Daoy (cell line): ENCODE measurements at regions not wholly inside any gene's neighbourhood (a gene's known extent, or its start where the extent isn't known, plus 50 kb on each side); places are given as distances from the start of the nearest gene placed in this dataset.
A peak's percentile ranks its signal among the peaks of the same experiment; 100 is the strongest.
"Not testable (repeated sequence)": the region's sequence is repeated elsewhere in the genome, so short reads cannot be mapped to it uniquely, and the experiment has no call there.

Experiments
- DNase-seq: peaks from one replicate; pipeline ENCODE4 v3.0.0-alpha.2; 2015; ENCODE audit warnings: low read depth

- DNase-seq: no peak
Measured at GRCh38 chr2:14827226-14828023, 194.9 kb downstream of the LRATD1 start.

- no peak for DNase-seq
Measured at GRCh38 chr2:14828223-14828622, 195.7 kb downstream of the LRATD1 start.

GRCh38 chr2:14828968-14829367 lies 196.5 kb downstream of the LRATD1 start:
- no peak for DNase-seq

- no peak for DNase-seq
Measured at GRCh38 chr2:14831458-14831857, 198.9 kb downstream of the LRATD1 start.

GRCh38 chr2:14843507-14844204 lies 211.1 kb downstream of the LRATD1 start:
- no peak for DNase-seq

- DNase-seq: no peak
Measured at GRCh38 chr2:14855751-14856150, 223.2 kb downstream of the LRATD1 start.

- DNase-seq: no peak
Measured at GRCh38 chr2:14861181-14861580, 228.7 kb downstream of the LRATD1 start.

GRCh38 chr2:14866736-14867352 lies 234.3 kb downstream of the LRATD1 start:
- DNase-seq: no peak

GRCh38 chr2:14867853-14868252 lies 235.3 kb downstream of the LRATD1 start:
- no peak for DNase-seq

GRCh38 chr2:14872779-14873325 lies 240.3 kb downstream of the LRATD1 start:
- no peak for DNase-seq

- DNase-seq: no peak
Measured at GRCh38 chr2:14881651-14882327, 249.3 kb downstream of the LRATD1 start.

- DNase-seq: no peak
Measured at GRCh38 chr2:14884651-14885050, 252.1 kb downstream of the LRATD1 start.

GRCh38 chr2:14891546-14891945 lies 259.0 kb downstream of the LRATD1 start:
- no peak for DNase-seq

GRCh38 chr2:14896330-14897030 lies 264.0 kb downstream of the LRATD1 start:
- no peak for DNase-seq

GRCh38 chr2:14899621-14900414 lies 267.3 kb downstream of the LRATD1 start:
- DNase-seq: no peak

- no peak for DNase-seq
Measured at GRCh38 chr2:14901737-14902136, 269.2 kb downstream of the LRATD1 start.

- no peak for DNase-seq
Measured at GRCh38 chr2:14902953-14903352, 270.4 kb downstream of the LRATD1 start.

- peak; percentile 13 for DNase-seq
Measured at GRCh38 chr2:14903709-14904374, 271.3 kb downstream of the LRATD1 start.

- DNase-seq: not testable (repeated sequence)
Measured at GRCh38 chr2:14904378-14904777, 271.9 kb downstream of the LRATD1 start.

GRCh38 chr2:14905571-14905970 lies 273.1 kb downstream of the LRATD1 start:
- no peak for DNase-seq
